ENCODE measurements at regions not wholly inside any gene's neighbourhood (a gene's known extent, or its start where the extent isn't known, plus 50 kb on each side); places are given as distances from the start of the nearest gene placed in this dataset.

GRCh38 chr22:48226026-48227013 is 1463.9 kb downstream of the TBC1D22A start:
- TF ChIP-seq POLR2AphosphoS5 (IDR thresholded peaks at IDR 0.05) (no peak), CTCF (IDR thresholded peaks at IDR 0.05 in 8 of 11, conservative IDR thresholded peaks at IDR 0.05 in 3 of 11) (no peak), POLR2A (IDR thresholded peaks at IDR 0.05) (no peak)

Data from spleen (tissue), 7 donors.